Breast epithelium (tissue), 3 donors: ENCODE measurements at regions not wholly inside any gene's neighbourhood (a gene's known extent, or its start where the extent isn't known, plus 50 kb on each side); places are given as distances from the start of the nearest gene placed in this dataset.
"Not testable (repeated sequence)": the region's sequence is repeated elsewhere in the genome, so short reads cannot be mapped to it uniquely, and the experiment has no call there.

Source experiments
- POLR2A ChIP-seq: fragments of 450-650 bp; IDR thresholded peaks from one replicate; pipeline ENCODE4 v1.6.1; 2016; ENCODE audit warnings: antibody characterized with exemption, mild to moderate bottlenecking, moderate library complexity
- POLR2AphosphoS5 ChIP-seq, 3 donors: sonication (generic); formaldehyde crosslinking; IDR thresholded peaks; one replicate each; pipeline ENCODE4 v1.6.1; 2017; ENCODE audit warnings: antibody characterized with exemption in 3 of 3
- TF ChIP-seq, protein P1 (sequence below), 3 donors: fragments of 450-650 bp; IDR thresholded peaks; one replicate each; pipeline ENCODE4 v1.5.1; 2016 to 2017; ENCODE audit warnings: antibody characterized with exemption in 3 of 3, mild to moderate bottlenecking in 3 of 3, moderate library complexity in 3 of 3

GRCh38 chr19:21613201-21613600 is 107.8 kb downstream of the ZNF429 start:
- TF ChIP-seq, protein P1, sequence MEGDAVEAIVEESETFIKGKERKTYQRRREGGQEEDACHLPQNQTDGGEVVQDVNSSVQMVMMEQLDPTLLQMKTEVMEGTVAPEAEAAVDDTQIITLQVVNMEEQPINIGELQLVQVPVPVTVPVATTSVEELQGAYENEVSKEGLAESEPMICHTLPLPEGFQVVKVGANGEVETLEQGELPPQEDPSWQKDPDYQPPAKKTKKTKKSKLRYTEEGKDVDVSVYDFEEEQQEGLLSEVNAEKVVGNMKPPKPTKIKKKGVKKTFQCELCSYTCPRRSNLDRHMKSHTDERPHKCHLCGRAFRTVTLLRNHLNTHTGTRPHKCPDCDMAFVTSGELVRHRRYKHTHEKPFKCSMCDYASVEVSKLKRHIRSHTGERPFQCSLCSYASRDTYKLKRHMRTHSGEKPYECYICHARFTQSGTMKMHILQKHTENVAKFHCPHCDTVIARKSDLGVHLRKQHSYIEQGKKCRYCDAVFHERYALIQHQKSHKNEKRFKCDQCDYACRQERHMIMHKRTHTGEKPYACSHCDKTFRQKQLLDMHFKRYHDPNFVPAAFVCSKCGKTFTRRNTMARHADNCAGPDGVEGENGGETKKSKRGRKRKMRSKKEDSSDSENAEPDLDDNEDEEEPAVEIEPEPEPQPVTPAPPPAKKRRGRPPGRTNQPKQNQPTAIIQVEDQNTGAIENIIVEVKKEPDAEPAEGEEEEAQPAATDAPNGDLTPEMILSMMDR (IDR thresholded peaks at IDR 0.05): not testable (repeated sequence)
- not testable (repeated sequence) for TF ChIP-seq POLR2AphosphoS5 (IDR thresholded peaks at IDR 0.05); POLR2A
